ENCODE measurements at regions not wholly inside any gene's neighbourhood (a gene's known extent, or its start where the extent isn't known, plus 50 kb on each side); places are given as distances from the start of the nearest gene placed in this dataset.
A peak's percentile ranks its signal among the peaks of the same experiment; 100 is the strongest.
"Not testable (repeated sequence)": the region's sequence is repeated elsewhere in the genome, so short reads cannot be mapped to it uniquely, and the experiment has no call there.

- TF ChIP-seq ZFX (IDR thresholded peaks at IDR 0.05; ENCODE audit: borderline replicate concordance), result no peak
- TF ChIP-seq CTCF (IDR thresholded peaks at IDR 0.05), result no peak
- H3K27ac ChIP-seq, result no peak overlapping the region
These were observed 1509.7 kb upstream of the WWC1 start for GRCh38 chr5:166781737-166782136.

- TF ChIP-seq ZFX (IDR thresholded peaks at IDR 0.05; ENCODE audit: borderline replicate concordance), result no peak
- no peak for TF ChIP-seq CTCF (IDR thresholded peaks at IDR 0.05)
- H3K27ac ChIP-seq, result no peak overlapping the region
These were observed 1506.8 kb upstream of the WWC1 start for GRCh38 chr5:166784545-166785078.

GRCh38 chr5:166786178-166786577 is 1505.3 kb upstream of the WWC1 start:
- H3K27ac ChIP-seq, result no peak overlapping the region
- TF ChIP-seq ZFX (IDR thresholded peaks at IDR 0.05; ENCODE audit: borderline replicate concordance) (no peak), CTCF (IDR thresholded peaks at IDR 0.05) (no peak)

GRCh38 chr5:166786889-166787288 is 1504.6 kb upstream of the WWC1 start:
- H3K27ac ChIP-seq, result no peak overlapping the region
- no peak for TF ChIP-seq CTCF (IDR thresholded peaks at IDR 0.05)

GRCh38 chr5:166788050-166788449 is 1503.4 kb upstream of the WWC1 start:
- H3K27ac ChIP-seq, result peak overlapping the region; percentile 64
- TF ChIP-seq ZFX (IDR thresholded peaks at IDR 0.05; ENCODE audit: borderline replicate concordance) (no peak), CTCF (IDR thresholded peaks at IDR 0.05) (no peak)

- TF ChIP-seq CTCF (IDR thresholded peaks at IDR 0.05), result no peak
- TF ChIP-seq ZFX (IDR thresholded peaks at IDR 0.05; ENCODE audit: borderline replicate concordance), result no peak
- H3K27ac ChIP-seq, result no peak overlapping the region
These were observed 1495.7 kb upstream of the WWC1 start for GRCh38 chr5:166795756-166796155.

GRCh38 chr5:166803058-166803457 is 1488.4 kb upstream of the WWC1 start:
- TF ChIP-seq CTCF (IDR thresholded peaks at IDR 0.05) (no peak), ZFX (IDR thresholded peaks at IDR 0.05; ENCODE audit: borderline replicate concordance) (no peak)
- H3K27ac ChIP-seq, result no peak overlapping the region

GRCh38 chr5:166804223-166804622 is 1487.2 kb upstream of the WWC1 start:
- not testable (repeated sequence) for H3K27ac ChIP-seq

- not testable (repeated sequence) for H3K27ac ChIP-seq
These were observed 1486.8 kb upstream of the WWC1 start for GRCh38 chr5:166804693-166805092.

GRCh38 chr5:166810093-166810658 is 1481.3 kb upstream of the WWC1 start:
- not testable (repeated sequence) for H3K27ac ChIP-seq
